ENCODE measurements at regions not wholly inside any gene's neighbourhood (a gene's known extent, or its start where the extent isn't known, plus 50 kb on each side); places are given as distances from the start of the nearest gene placed in this dataset.

GRCh38 chr19:29118389-29118788, 94.6 kb downstream of the UQCRFS1 start:
- Histone ChIP-seq H3K4me2 (ENCODE audit: low read length) (no peak overlapping the region), H3K4ac (ENCODE audit: low read depth, low read length) (no peak overlapping the region), H3K4me1 (ENCODE audit: control insufficient read depth, low read depth, low read length) (no peaks in the 10 kb centered on the region), H4K5ac (ENCODE audit: low read length) (no peak overlapping the region), H2AK5ac (ENCODE audit: low read length) (no peak overlapping the region), H3K79me2 (ENCODE audit: control insufficient read depth, insufficient read depth, low read length) (no peaks in the 10 kb centered on the region), H3K27ac (ENCODE audit: low read depth, low read length) (no peak overlapping the region), H2BK5ac (ENCODE audit: low read length) (no peak overlapping the region), H3K18ac (ENCODE audit: low read length) (no peak overlapping the region), H2BK120ac (ENCODE audit: low read depth, low read length) (no peak overlapping the region), H3K79me1 (ENCODE audit: low read length) (no peaks in the 10 kb centered on the region), H3K36me3 (ENCODE audit: control insufficient read depth, insufficient read depth, low read length) (no peaks in the 10 kb centered on the region), H3K9ac (ENCODE audit: low read length) (no peak overlapping the region), H2BK15ac (replicated peaks; ENCODE audit: low read depth) (no peak overlapping the region), H3K27me3 (ENCODE audit: insufficient read depth, low read length, poor library complexity) (no peaks in the 10 kb centered on the region), H3K23ac (ENCODE audit: low read length) (no peak overlapping the region), H3K56ac (ENCODE audit: low read length) (no peak overlapping the region), H3K4me3 (ENCODE audit: low read length) (no peak overlapping the region), H4K8ac (ENCODE audit: low read depth, low read length) (no peak overlapping the region)
- no peak for DNase-seq
- no CpG with 5 or more reads among the region's 3 CpGs for WGBS (ENCODE audit: extremely low coverage, insufficient coverage, low lambda C conversion rate)

DNA sequence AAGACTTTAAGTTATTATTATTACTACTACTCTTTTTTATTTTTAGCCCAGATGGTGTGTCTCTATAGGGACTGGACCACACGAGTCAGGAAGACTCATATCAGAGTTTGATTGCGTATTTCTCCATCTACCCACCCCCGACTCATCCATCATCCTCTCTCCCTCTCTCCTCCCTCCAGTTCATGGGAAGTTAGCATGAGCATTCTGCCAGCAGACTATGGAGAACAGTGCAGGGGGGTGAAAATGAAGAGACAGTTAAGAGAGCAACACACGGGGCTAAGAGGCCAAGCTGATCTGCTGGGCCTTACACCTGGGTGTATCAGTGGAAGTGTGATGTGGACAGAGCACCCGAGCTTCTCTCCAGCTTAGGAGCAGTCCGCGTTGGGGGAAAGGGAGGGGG, 95.0 kb downstream of the UQCRFS1 start:
- H3K4me2 ChIP-seq (ENCODE audit: low read length) = no peak overlapping the region
- no peak overlapping the region for H3K4ac ChIP-seq (ENCODE audit: low read depth, low read length)
- H2BK15ac ChIP-seq (replicated peaks; ENCODE audit: low read depth) = no peak overlapping the region
- no peak overlapping the region for H2BK120ac ChIP-seq (ENCODE audit: low read depth, low read length)
- no peak overlapping the region for H3K18ac ChIP-seq (ENCODE audit: low read length)
- no peaks in the 10 kb centered on the region for H3K79me2 ChIP-seq (ENCODE audit: control insufficient read depth, insufficient read depth, low read length)
- no peak overlapping the region for H3K23ac ChIP-seq (ENCODE audit: low read length)
- DNase-seq = no peak
- no CpG with 5 or more reads among the region's 7 CpGs for WGBS (ENCODE audit: extremely low coverage, insufficient coverage, low lambda C conversion rate)
- H2BK5ac ChIP-seq (ENCODE audit: low read length) = no peak overlapping the region
- H3K36me3 ChIP-seq (ENCODE audit: control insufficient read depth, insufficient read depth, low read length) = no peaks in the 10 kb centered on the region
- no peaks in the 10 kb centered on the region for H3K4me1 ChIP-seq (ENCODE audit: control insufficient read depth, low read depth, low read length)
- H3K27ac ChIP-seq (ENCODE audit: low read depth, low read length) = no peak overlapping the region
- no peak overlapping the region for H3K4me3 ChIP-seq (ENCODE audit: low read length)
- H4K5ac ChIP-seq (ENCODE audit: low read length) = no peak overlapping the region
- H3K56ac ChIP-seq (ENCODE audit: low read length) = no peak overlapping the region
- no peak overlapping the region for H4K8ac ChIP-seq (ENCODE audit: low read depth, low read length)
- no peaks in the 10 kb centered on the region for H3K27me3 ChIP-seq (ENCODE audit: insufficient read depth, low read length, poor library complexity)
- H2AK5ac ChIP-seq (ENCODE audit: low read length) = no peak overlapping the region
- no peak overlapping the region for H3K9ac ChIP-seq (ENCODE audit: low read length)
- no peaks in the 10 kb centered on the region for H3K79me1 ChIP-seq (ENCODE audit: low read length)

- WGBS (ENCODE audit: extremely low coverage, insufficient coverage, low lambda C conversion rate) = no CpG with 5 or more reads among the region's 1 CpG
- Histone ChIP-seq H2BK120ac (ENCODE audit: low read depth, low read length) (no peak overlapping the region), H3K27me3 (ENCODE audit: insufficient read depth, low read length, poor library complexity) (no peaks in the 10 kb centered on the region), H3K27ac (ENCODE audit: low read depth, low read length) (no peak overlapping the region), H2AK5ac (ENCODE audit: low read length) (no peak overlapping the region), H3K23ac (ENCODE audit: low read length) (no peak overlapping the region), H4K8ac (ENCODE audit: low read depth, low read length) (no peak overlapping the region), H3K4me3 (ENCODE audit: low read length) (no peak overlapping the region), H3K36me3 (ENCODE audit: control insufficient read depth, insufficient read depth, low read length) (no peaks in the 10 kb centered on the region), H3K9ac (ENCODE audit: low read length) (no peak overlapping the region), H3K4me2 (ENCODE audit: low read length) (no peak overlapping the region), H3K79me2 (ENCODE audit: control insufficient read depth, insufficient read depth, low read length) (no peaks in the 10 kb centered on the region), H3K79me1 (ENCODE audit: low read length) (no peaks in the 10 kb centered on the region), H3K56ac (ENCODE audit: low read length) (no peak overlapping the region), H3K18ac (ENCODE audit: low read length) (no peak overlapping the region), H3K4me1 (ENCODE audit: control insufficient read depth, low read depth, low read length) (no peaks in the 10 kb centered on the region), H4K5ac (ENCODE audit: low read length) (no peak overlapping the region), H2BK15ac (replicated peaks; ENCODE audit: low read depth) (no peak overlapping the region), H3K4ac (ENCODE audit: low read depth, low read length) (no peak overlapping the region), H2BK5ac (ENCODE audit: low read length) (no peak overlapping the region)
- DNase-seq = no peak
These were observed 97.8 kb downstream of the UQCRFS1 start for GRCh38 chr19:29115181-29115580.

DNA sequence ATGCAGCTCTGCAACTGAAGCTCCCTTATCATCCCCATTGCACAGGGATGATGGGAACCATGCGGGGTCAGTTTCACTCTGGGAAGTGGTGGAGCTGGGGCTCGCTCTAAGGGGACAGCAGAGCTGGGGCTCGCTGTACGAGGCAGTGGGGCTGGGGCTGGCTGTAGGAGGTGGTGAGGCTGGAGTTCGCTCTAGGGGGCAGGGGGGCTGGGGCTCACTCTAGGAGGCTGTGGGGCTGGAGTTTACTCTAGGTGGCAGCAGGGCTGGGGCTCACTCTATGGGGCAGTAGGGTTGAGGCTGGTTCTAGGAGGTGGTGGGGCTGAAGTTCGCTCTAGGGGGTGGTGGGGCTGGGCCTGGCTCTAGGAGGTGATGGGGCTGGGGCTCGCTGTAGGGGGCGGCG, 99.1 kb downstream of the UQCRFS1 start:
- H3K4me1 ChIP-seq (ENCODE audit: control insufficient read depth, low read depth, low read length) = no peaks in the 10 kb centered on the region
- no peak overlapping the region for H2BK15ac ChIP-seq (replicated peaks; ENCODE audit: low read depth)
- H3K23ac ChIP-seq (ENCODE audit: low read length) = no peak overlapping the region
- no peaks in the 10 kb centered on the region for H3K79me1 ChIP-seq (ENCODE audit: low read length)
- H3K4me2 ChIP-seq (ENCODE audit: low read length) = no peak overlapping the region
- no peak overlapping the region for H4K5ac ChIP-seq (ENCODE audit: low read length)
- H3K27ac ChIP-seq (ENCODE audit: low read depth, low read length) = no peak overlapping the region
- H4K8ac ChIP-seq (ENCODE audit: low read depth, low read length) = no peak overlapping the region
- no peaks in the 10 kb centered on the region for H3K79me2 ChIP-seq (ENCODE audit: control insufficient read depth, insufficient read depth, low read length)
- H2AK5ac ChIP-seq (ENCODE audit: low read length) = no peak overlapping the region
- H3K18ac ChIP-seq (ENCODE audit: low read length) = no peak overlapping the region
- no peaks in the 10 kb centered on the region for H3K36me3 ChIP-seq (ENCODE audit: control insufficient read depth, insufficient read depth, low read length)
- no peak overlapping the region for H3K9ac ChIP-seq (ENCODE audit: low read length)
- H3K56ac ChIP-seq (ENCODE audit: low read length) = no peak overlapping the region
- no peaks in the 10 kb centered on the region for H3K27me3 ChIP-seq (ENCODE audit: insufficient read depth, low read length, poor library complexity)
- H3K4me3 ChIP-seq (ENCODE audit: low read length) = no peak overlapping the region
- no peak for DNase-seq
- no peak overlapping the region for H3K4ac ChIP-seq (ENCODE audit: low read depth, low read length)
- H2BK120ac ChIP-seq (ENCODE audit: low read depth, low read length) = no peak overlapping the region
- WGBS (ENCODE audit: extremely low coverage, insufficient coverage, low lambda C conversion rate) = no CpG with 5 or more reads among the region's 9 CpGs
- H2BK5ac ChIP-seq (ENCODE audit: low read length) = no peak overlapping the region

- Histone ChIP-seq H3K79me2 (ENCODE audit: control insufficient read depth, insufficient read depth, low read length) (no peaks in the 10 kb centered on the region), H3K27ac (ENCODE audit: low read depth, low read length) (no peak overlapping the region), H3K18ac (ENCODE audit: low read length) (no peak overlapping the region), H3K27me3 (ENCODE audit: insufficient read depth, low read length, poor library complexity) (no peaks in the 10 kb centered on the region), H3K4me2 (ENCODE audit: low read length) (no peak overlapping the region), H3K23ac (ENCODE audit: low read length) (no peak overlapping the region), H3K4me1 (ENCODE audit: control insufficient read depth, low read depth, low read length) (no peaks in the 10 kb centered on the region), H4K8ac (ENCODE audit: low read depth, low read length) (no peak overlapping the region), H3K79me1 (ENCODE audit: low read length) (no peaks in the 10 kb centered on the region), H3K4ac (ENCODE audit: low read depth, low read length) (no peak overlapping the region), H3K56ac (ENCODE audit: low read length) (no peak overlapping the region), H4K5ac (ENCODE audit: low read length) (no peak overlapping the region), H2BK15ac (replicated peaks; ENCODE audit: low read depth) (no peak overlapping the region), H3K4me3 (ENCODE audit: low read length) (no peak overlapping the region), H2AK5ac (ENCODE audit: low read length) (no peak overlapping the region), H3K36me3 (ENCODE audit: control insufficient read depth, insufficient read depth, low read length) (no peaks in the 10 kb centered on the region), H3K9ac (ENCODE audit: low read length) (no peak overlapping the region), H2BK120ac (ENCODE audit: low read depth, low read length) (no peak overlapping the region), H2BK5ac (ENCODE audit: low read length) (no peak overlapping the region)
- DNase-seq = no peak
- no CpG with 5 or more reads among the region's 6 CpGs for WGBS (ENCODE audit: extremely low coverage, insufficient coverage, low lambda C conversion rate)
These were observed 101.4 kb downstream of the UQCRFS1 start for GRCh38 chr19:29111576-29111975.

GRCh38 chr19:29107831-29108230, 105.1 kb downstream of the UQCRFS1 start:
- H3K36me3 ChIP-seq (ENCODE audit: control insufficient read depth, insufficient read depth, low read length) = no peaks in the 10 kb centered on the region
- H3K27ac ChIP-seq (ENCODE audit: low read depth, low read length) = no peak overlapping the region
- no peak overlapping the region for H4K5ac ChIP-seq (ENCODE audit: low read length)
- H3K27me3 ChIP-seq (ENCODE audit: insufficient read depth, low read length, poor library complexity) = no peaks in the 10 kb centered on the region
- WGBS (ENCODE audit: extremely low coverage, insufficient coverage, low lambda C conversion rate) = no CpG with 5 or more reads among the region's 6 CpGs
- H3K18ac ChIP-seq (ENCODE audit: low read length) = no peak overlapping the region
- H3K4me1 ChIP-seq (ENCODE audit: control insufficient read depth, low read depth, low read length) = no peaks in the 10 kb centered on the region
- no peak overlapping the region for H3K4ac ChIP-seq (ENCODE audit: low read depth, low read length)
- no peak overlapping the region for H2BK15ac ChIP-seq (replicated peaks; ENCODE audit: low read depth)
- H3K9ac ChIP-seq (ENCODE audit: low read length) = no peak overlapping the region
- no peak overlapping the region for H2AK5ac ChIP-seq (ENCODE audit: low read length)
- H3K56ac ChIP-seq (ENCODE audit: low read length) = no peak overlapping the region
- H2BK5ac ChIP-seq (ENCODE audit: low read length) = no peak overlapping the region
- no peaks in the 10 kb centered on the region for H3K79me1 ChIP-seq (ENCODE audit: low read length)
- no peak overlapping the region for H3K4me2 ChIP-seq (ENCODE audit: low read length)
- H3K79me2 ChIP-seq (ENCODE audit: control insufficient read depth, insufficient read depth, low read length) = no peaks in the 10 kb centered on the region
- no peak overlapping the region for H4K8ac ChIP-seq (ENCODE audit: low read depth, low read length)
- no peak overlapping the region for H3K4me3 ChIP-seq (ENCODE audit: low read length)
- DNase-seq = no peak
- H3K23ac ChIP-seq (ENCODE audit: low read length) = no peak overlapping the region
- H2BK120ac ChIP-seq (ENCODE audit: low read depth, low read length) = no peak overlapping the region

Measured in mesendoderm (in vitro differentiated cells).